ENCODE measurements at regions not wholly inside any gene's neighbourhood (a gene's known extent, or its start where the extent isn't known, plus 50 kb on each side); places are given as distances from the start of the nearest gene placed in this dataset.

- DNase-seq (no peak), ATAC-seq (no peak)
- Histone ChIP-seq H3K4me3 (no peak overlapping the region), H3K27ac (no peak overlapping the region), H3K36me3 (no peaks in the 10 kb centered on the region), H3K9me3 (no peaks in the 10 kb centered on the region), H3K27me3 (no peaks in the 10 kb centered on the region), H3K4me1 (no peaks in the 10 kb centered on the region)
- TF ChIP-seq CTCF (IDR thresholded peaks at IDR 0.05 in 4 of 5, conservative IDR thresholded peaks at IDR 0.05 in 1 of 5): no peak
- no peak for TF ChIP-seq POLR2A (IDR thresholded peaks at IDR 0.05)
- in situ Hi-C loops (cut with MboI; ENCODE audit: low sequenced_read_pairs in 4 of 4) (no loop called here), intact Hi-C loops (cut with DNase I; ENCODE audit: low total_unique reads) (no loop called here)
Measured at GRCh38 chr12:89106950-89107349, 245.4 kb downstream of the DUSP6 start.

DNA sequence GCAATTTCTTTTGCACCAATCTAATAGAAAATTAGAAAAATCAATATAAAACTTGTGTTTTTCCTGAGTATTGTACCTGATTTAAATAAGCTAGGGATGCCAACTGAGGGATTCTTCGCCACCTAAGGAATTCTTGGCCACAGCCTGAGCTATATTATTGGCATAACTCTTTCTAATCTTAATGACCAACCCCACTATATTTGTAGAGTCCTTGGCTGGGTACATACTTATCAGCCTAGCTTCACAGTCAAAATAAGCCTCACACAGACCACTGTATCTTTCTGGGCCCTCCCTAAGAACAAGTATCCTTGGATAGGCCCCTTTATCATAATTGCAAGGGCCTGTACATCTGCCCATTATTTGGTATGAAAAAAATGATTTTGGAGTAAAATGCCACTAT, 247.1 kb downstream of the DUSP6 start:
- no peak for ATAC-seq
- H3K4me1 ChIP-seq: no peaks in the 10 kb centered on the region
- intact Hi-C loops (cut with DNase I; ENCODE audit: low total_unique reads): no loop called here

GRCh38 chr12:89103831-89104230, 248.5 kb downstream of the DUSP6 start:
- ATAC-seq (no peak), DNase-seq (no peak)
- Histone ChIP-seq H3K9me3 (no peaks in the 10 kb centered on the region), H3K27me3 (peaks cover 0 to 3% (median 0%) of the 10 kb centered on the region in 3 donors), H3K4me1 (no peaks in the 10 kb centered on the region), H3K27ac (no peak overlapping the region), H3K4me3 (no peak overlapping the region), H3K36me3 (no peaks in the 10 kb centered on the region)
- in situ Hi-C loops (cut with MboI; ENCODE audit: low sequenced_read_pairs in 4 of 4): no loop called here
- no peak for TF ChIP-seq POLR2A (IDR thresholded peaks at IDR 0.05)
- no peak for TF ChIP-seq CTCF (IDR thresholded peaks at IDR 0.05 in 4 of 5, conservative IDR thresholded peaks at IDR 0.05 in 1 of 5)
- intact Hi-C loops (cut with DNase I; ENCODE audit: low total_unique reads): no loop called here

More for the DNA sequence above, 247.1 kb downstream of the DUSP6 start:
- Histone ChIP-seq H3K4me3 (no peak overlapping the region), H3K27me3 (peaks cover 0 to 3% (median 0%) of the 10 kb centered on the region in 3 donors), H3K27ac (no peak overlapping the region), H3K36me3 (no peaks in the 10 kb centered on the region), H3K9me3 (no peaks in the 10 kb centered on the region)
- no peak for DNase-seq
- TF ChIP-seq POLR2A (IDR thresholded peaks at IDR 0.05): no peak
- TF ChIP-seq CTCF (IDR thresholded peaks at IDR 0.05 in 4 of 5, conservative IDR thresholded peaks at IDR 0.05 in 1 of 5): no peak
- in situ Hi-C loops (cut with MboI; ENCODE audit: low sequenced_read_pairs in 4 of 4): no loop called here

DNA sequence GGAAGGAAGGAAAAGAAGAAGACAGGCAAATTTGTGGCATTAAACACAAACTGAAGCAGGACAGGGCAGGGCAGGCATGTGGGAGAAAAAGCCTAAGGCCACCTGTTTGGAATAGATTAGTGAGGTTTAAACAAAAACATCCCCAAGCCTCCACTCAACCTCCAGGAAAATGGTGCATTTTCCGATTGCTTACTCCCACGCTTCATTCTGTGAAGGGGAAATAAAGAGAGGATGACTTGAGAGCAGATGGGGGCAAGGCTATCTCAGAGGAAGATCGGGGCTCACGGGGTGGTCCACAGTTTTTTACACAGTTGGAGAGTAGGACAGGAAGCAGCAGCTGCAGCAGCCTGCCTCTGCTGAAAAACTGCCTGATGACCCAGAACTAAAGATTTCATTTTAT, 250.9 kb downstream of the DUSP6 start:
- no peak for ATAC-seq

More for the DNA sequence above, 250.9 kb downstream of the DUSP6 start:
- in situ Hi-C loops (cut with MboI; ENCODE audit: low sequenced_read_pairs in 4 of 4) (no loop called here), intact Hi-C loops (cut with DNase I; ENCODE audit: low total_unique reads) (no loop called here)
- Histone ChIP-seq H3K27me3 (peaks cover 0 to 3% (median 0%) of the 10 kb centered on the region in 3 donors), H3K36me3 (no peaks in the 10 kb centered on the region), H3K4me3 (no peak overlapping the region), H3K9me3 (no peaks in the 10 kb centered on the region), H3K4me1 (no peaks in the 10 kb centered on the region), H3K27ac (no peak overlapping the region)
- no peak for DNase-seq
- TF ChIP-seq CTCF (IDR thresholded peaks at IDR 0.05 in 4 of 5, conservative IDR thresholded peaks at IDR 0.05 in 1 of 5): no peak
- TF ChIP-seq POLR2A (IDR thresholded peaks at IDR 0.05): no peak
